ENCODE measurements at regions not wholly inside any gene's neighbourhood (a gene's known extent, or its start where the extent isn't known, plus 50 kb on each side); places are given as distances from the start of the nearest gene placed in this dataset.

DNA sequence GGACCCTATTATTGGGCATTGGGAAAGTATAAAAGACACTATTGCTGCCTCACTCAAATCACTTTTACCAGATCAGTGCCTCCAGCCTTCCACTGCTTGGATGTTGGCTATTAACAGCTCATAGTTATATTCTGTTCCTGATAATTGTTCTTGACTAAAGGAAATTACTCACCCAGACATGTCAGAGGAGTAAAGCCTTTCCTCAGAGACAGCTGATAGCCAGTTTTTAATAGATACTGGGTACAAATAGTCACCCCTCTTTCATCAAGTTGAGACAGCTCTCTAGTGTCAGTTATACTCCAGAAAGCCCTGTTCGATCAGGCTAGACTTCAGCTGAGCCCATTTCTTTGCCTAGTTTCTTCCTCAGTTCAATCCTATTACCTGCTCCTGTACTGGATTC is 876.1 kb upstream of the B3GALT2 start:
- peak overlapping the region in 1 of 3 experiments; percentile 30 for H3K4me3 ChIP-seq (replicated peaks in 1 of 3; ENCODE audit: insufficient read depth in 1 of 3, low read depth in 1 of 3, low read length in 3 of 3)
- TF ChIP-seq MYC (IDR thresholded peaks at IDR 0.05; ENCODE audit: low read depth, low read length) (no peak), FOS (IDR thresholded peaks at IDR 0.05; ENCODE audit: borderline replicate concordance, insufficient read depth, low read length) (peak; percentile 66), POLR2A (IDR thresholded peaks at IDR 0.05; ENCODE audit: low read depth, low read length) (no peak), JUN (IDR thresholded peaks at IDR 0.05; ENCODE audit: borderline replicate concordance, insufficient read depth, insufficient read length, low read depth) (peak; percentile 18), GATA2 (IDR thresholded peaks at IDR 0.05; ENCODE audit: insufficient read depth, insufficient read length, low read depth, low read length) (no peak), POLR2AphosphoS5 (IDR thresholded peaks at IDR 0.05; ENCODE audit: insufficient read depth, low read depth, low read length) (no peak), EZH2 (IDR thresholded peaks at IDR 0.05; ENCODE audit: borderline replicate concordance, low read depth, low read length, severe bottlenecking) (no peak)
- TF ChIP-seq, protein P1, sequence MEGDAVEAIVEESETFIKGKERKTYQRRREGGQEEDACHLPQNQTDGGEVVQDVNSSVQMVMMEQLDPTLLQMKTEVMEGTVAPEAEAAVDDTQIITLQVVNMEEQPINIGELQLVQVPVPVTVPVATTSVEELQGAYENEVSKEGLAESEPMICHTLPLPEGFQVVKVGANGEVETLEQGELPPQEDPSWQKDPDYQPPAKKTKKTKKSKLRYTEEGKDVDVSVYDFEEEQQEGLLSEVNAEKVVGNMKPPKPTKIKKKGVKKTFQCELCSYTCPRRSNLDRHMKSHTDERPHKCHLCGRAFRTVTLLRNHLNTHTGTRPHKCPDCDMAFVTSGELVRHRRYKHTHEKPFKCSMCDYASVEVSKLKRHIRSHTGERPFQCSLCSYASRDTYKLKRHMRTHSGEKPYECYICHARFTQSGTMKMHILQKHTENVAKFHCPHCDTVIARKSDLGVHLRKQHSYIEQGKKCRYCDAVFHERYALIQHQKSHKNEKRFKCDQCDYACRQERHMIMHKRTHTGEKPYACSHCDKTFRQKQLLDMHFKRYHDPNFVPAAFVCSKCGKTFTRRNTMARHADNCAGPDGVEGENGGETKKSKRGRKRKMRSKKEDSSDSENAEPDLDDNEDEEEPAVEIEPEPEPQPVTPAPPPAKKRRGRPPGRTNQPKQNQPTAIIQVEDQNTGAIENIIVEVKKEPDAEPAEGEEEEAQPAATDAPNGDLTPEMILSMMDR (IDR thresholded peaks at IDR 0.05; ENCODE audit: extremely low read depth in 1 of 2, insufficient read depth in 1 of 2, low read depth in 1 of 2, low read length in 2 of 2) = no peak
- H3K9me1 ChIP-seq (replicated peaks; ENCODE audit: control insufficient read depth, extremely low read depth, insufficient read depth, low read length) = no peaks in the 10 kb centered on the region
- peak overlapping the region; percentile 94 for H3K27ac ChIP-seq (ENCODE audit: insufficient read depth, low read depth, low read length)
- no peaks in the 10 kb centered on the region for H3K79me2 ChIP-seq (ENCODE audit: control insufficient read depth, insufficient read depth, low read length)
- FAIRE-seq (peak; percentile 44), DNase-seq (ENCODE audit: low read depth, low spot score) (peak; percentile 77)
- H3K36me3 ChIP-seq (ENCODE audit: control insufficient read depth in 2 of 2, extremely low read depth in 1 of 2, insufficient read depth in 2 of 2, low read length in 2 of 2) = no peaks in the 10 kb centered on the region
- no peaks in the 10 kb centered on the region for H3K27me3 ChIP-seq (ENCODE audit: control insufficient read depth in 2 of 2, insufficient read depth in 2 of 2, low read length in 2 of 2)
- ChIA-PET CTCF (interaction anchor here (0.8 to 1.6 kb wide), 4 partner anchors 9 to 919 kb away, joined by 3 to 5 read pairs (median 3); no protein-coding TSS in a partner anchor), POLR2A (no interaction called here)
- H2AFZ ChIP-seq (ENCODE audit: low read depth, low read length) = peak overlapping the region; percentile 64
- BruUV-seq (replicated peaks) = no TSS peak
- H4K20me1 ChIP-seq (replicated peaks; ENCODE audit: control insufficient read depth, extremely low read depth, insufficient read depth, low read length) = no peaks in the 10 kb centered on the region
- intact Hi-C loops (cut with micrococcal nuclease) (loop anchor here (10.0 kb wide), 1 partner anchor 648 kb away; no protein-coding TSS in a partner anchor), dilution Hi-C loops (cut with MboI; ENCODE audit: extremely low pct_ligation_motif_present, low sequenced_read_pairs) (no loop called here)
- peaks cover 30% of the 10 kb centered on the region for H3K4me1 ChIP-seq (ENCODE audit: control insufficient read depth, extremely low read depth, insufficient read depth, low read length)
- H3K4me2 ChIP-seq (ENCODE audit: insufficient read depth, low read length) = peak overlapping the region; percentile 69
- peak overlapping the region; percentile 78 for H3K9ac ChIP-seq (replicated peaks; ENCODE audit: extremely low read depth, insufficient read depth, low read length)
- no peaks in the 10 kb centered on the region for H3K9me3 ChIP-seq (replicated peaks; ENCODE audit: control insufficient read depth, insufficient read depth, low read length)
